Prostate gland (tissue), 2 donors: ENCODE measurements at regions not wholly inside any gene's neighbourhood (a gene's known extent, or its start where the extent isn't known, plus 50 kb on each side); places are given as distances from the start of the nearest gene placed in this dataset.

Experiments used
- DNase-seq: peaks from one replicate; pipeline ENCODE4 v3.0.0-alpha.2; 2019; ENCODE audit warnings: low spot score
- H3K27ac ChIP-seq, 2 donors: fragments of 200-600 bp; sonication (generic); 2 replicates each; pipeline ENCODE4 v1.5.1; 2017 to 2019
- H3K27me3 ChIP-seq: fragments of 200-600 bp; sonication (generic); replicated peaks from 2 replicates; pipeline ENCODE4 v1.5.1; 2019; ENCODE audit not compliant: insufficient read depth
- H3K36me3 ChIP-seq, 2 donors: fragments of 200-600 bp; sonication (generic); 1 replicate in 1 of 2; 2 replicates in 1 of 2; pipeline versions ENCODE4 v1.5.1 to v1.8.1; 2017 to 2019
- H3K4me1 ChIP-seq: fragments of 200-600 bp; sonication (generic); replicated peaks from 2 replicates; pipeline ENCODE4 v1.5.1; 2019
- H3K4me3 ChIP-seq, 2 donors: fragments of 200-600 bp; sonication (generic); 2 replicates each; pipeline ENCODE4 v1.5.1; 2017 to 2019
- H3K9me3 ChIP-seq: fragments of 200-600 bp; sonication (generic); 2 replicates; pipeline ENCODE4 v1.5.1; 2017
- CTCF ChIP-seq, 4 experiments: fragments of 200-600 bp in 2 of 4; fragments of 450-650 bp in 2 of 4; sonication (generic) in 2 of 4; IDR thresholded peaks; 1 replicate in 3 of 4; 2 replicates in 1 of 4; pipeline ENCODE4 v1.5.1; 2016 to 2019; ENCODE audit warnings: antibody characterized with exemption in 4 of 4, mild to moderate bottlenecking in 2 of 4, moderate library complexity in 2 of 4
- POLR2A ChIP-seq: fragments of 450-650 bp; IDR thresholded peaks from one replicate; pipeline ENCODE4 v1.6.1; 2016; ENCODE audit warnings: antibody characterized with exemption, mild to moderate bottlenecking
- POLR2AphosphoS5 ChIP-seq: sonication (generic); formaldehyde crosslinking; IDR thresholded peaks from one replicate; pipeline ENCODE4 v1.6.1; 2017; ENCODE audit warnings: antibody characterized with exemption
- WGBS: methylation state at CpG from one replicate; pipeline ENCODE4 v1.1.5; 2018; 5-methylcytosine and 5-hydroxymethylcytosine counted together
- intact Hi-C: fragments of 100-400 bp; cut with DNase I; formaldehyde crosslinking; loops from one replicate; pipeline ENCODE4 v1.14.2; 2022

GRCh38 chr22:49462795-49463194 lies 364.9 kb downstream of the BRD1 start:
- H3K4me1 ChIP-seq = no peaks in the 10 kb centered on the region
- no peaks in the 10 kb centered on the region for H3K36me3 ChIP-seq
- H3K27ac ChIP-seq = no peak overlapping the region
- WGBS = 77% methylated on average over 20 of the region's 20 CpGs
- H3K4me3 ChIP-seq = no peak overlapping the region
- no peak for TF ChIP-seq POLR2AphosphoS5
- no peak for TF ChIP-seq CTCF (IDR thresholded peaks at IDR 0.05)
- TF ChIP-seq POLR2A = no peak
- H3K9me3 ChIP-seq = no peaks in the 10 kb centered on the region
- DNase-seq = no peak
- H3K27me3 ChIP-seq = peaks cover 16% of the 10 kb centered on the region
- intact Hi-C loops = no loop called here

- Histone ChIP-seq H3K4me3 (no peak overlapping the region), H3K4me1 (no peaks in the 10 kb centered on the region), H3K27ac (no peak overlapping the region), H3K27me3 (peaks cover 13% of the 10 kb centered on the region), H3K9me3 (no peaks in the 10 kb centered on the region), H3K36me3 (no peaks in the 10 kb centered on the region)
- DNase-seq = no peak
- TF ChIP-seq CTCF (IDR thresholded peaks at IDR 0.05) (no peak), POLR2A (no peak), POLR2AphosphoS5 (no peak)
- WGBS = 80% methylated on average over 13 of the region's 13 CpGs
- intact Hi-C loops = no loop called here
These were observed 365.4 kb downstream of the BRD1 start for GRCh38 chr22:49462291-49462690.

GRCh38 chr22:49461674-49462073 lies 366.0 kb downstream of the BRD1 start:
- H3K9me3 ChIP-seq = no peaks in the 10 kb centered on the region
- WGBS = 89% methylated on average over 19 of the region's 19 CpGs
- H3K27ac ChIP-seq = no peak overlapping the region
- intact Hi-C loops = no loop called here
- DNase-seq = no peak
- H3K4me1 ChIP-seq = no peaks in the 10 kb centered on the region
- peaks cover 13% of the 10 kb centered on the region for H3K27me3 ChIP-seq
- no peaks in the 10 kb centered on the region for H3K36me3 ChIP-seq
- H3K4me3 ChIP-seq = no peak overlapping the region
- no peak for TF ChIP-seq POLR2A

- no peak overlapping the region for H3K4me3 ChIP-seq
- no peaks in the 10 kb centered on the region for H3K9me3 ChIP-seq
- 7% methylated on average over 15 of the region's 15 CpGs for WGBS
- H3K27me3 ChIP-seq = peaks cover 8% of the 10 kb centered on the region
- no peaks in the 10 kb centered on the region for H3K4me1 ChIP-seq
- TF ChIP-seq POLR2A = no peak
- no peak for TF ChIP-seq POLR2AphosphoS5
- no peak for TF ChIP-seq CTCF (IDR thresholded peaks at IDR 0.05)
- no peak for DNase-seq
- H3K36me3 ChIP-seq = no peaks in the 10 kb centered on the region
- H3K27ac ChIP-seq = no peak overlapping the region
- intact Hi-C loops = no loop called here
These were observed 366.9 kb downstream of the BRD1 start for GRCh38 chr22:49460592-49461281.

- H3K9me3 ChIP-seq = no peaks in the 10 kb centered on the region
- no peak overlapping the region for H3K4me3 ChIP-seq
- H3K27me3 ChIP-seq = peaks cover 8% of the 10 kb centered on the region
- no peaks in the 10 kb centered on the region for H3K36me3 ChIP-seq
- 66% methylated on average over 5 of the region's 5 CpGs for WGBS
- H3K27ac ChIP-seq = no peak overlapping the region
- no peak for TF ChIP-seq CTCF (IDR thresholded peaks at IDR 0.05)
- TF ChIP-seq POLR2AphosphoS5 = no peak
- TF ChIP-seq POLR2A = no peak
- intact Hi-C loops = no loop called here
- no peaks in the 10 kb centered on the region for H3K4me1 ChIP-seq
- DNase-seq = no peak
These were observed 367.6 kb downstream of the BRD1 start for GRCh38 chr22:49460091-49460490.
